WI38 (cell line): ENCODE measurements at regions not wholly inside any gene's neighbourhood (a gene's known extent, or its start where the extent isn't known, plus 50 kb on each side); places are given as distances from the start of the nearest gene placed in this dataset.

Experiments used
- H3K4me3 ChIP-seq: 2 replicates; pipeline ENCODE4 v1.5.1; 2011; ENCODE audit warnings: low read depth, mild to moderate bottlenecking, control low read depth, low read length
- TF ChIP-seq, protein P1 (sequence below): IDR thresholded peaks from 2 replicates; pipeline ENCODE4 v1.5.1; 2012; ENCODE audit warnings: low read depth, mild to moderate bottlenecking, control low read depth, low read length

DNA sequence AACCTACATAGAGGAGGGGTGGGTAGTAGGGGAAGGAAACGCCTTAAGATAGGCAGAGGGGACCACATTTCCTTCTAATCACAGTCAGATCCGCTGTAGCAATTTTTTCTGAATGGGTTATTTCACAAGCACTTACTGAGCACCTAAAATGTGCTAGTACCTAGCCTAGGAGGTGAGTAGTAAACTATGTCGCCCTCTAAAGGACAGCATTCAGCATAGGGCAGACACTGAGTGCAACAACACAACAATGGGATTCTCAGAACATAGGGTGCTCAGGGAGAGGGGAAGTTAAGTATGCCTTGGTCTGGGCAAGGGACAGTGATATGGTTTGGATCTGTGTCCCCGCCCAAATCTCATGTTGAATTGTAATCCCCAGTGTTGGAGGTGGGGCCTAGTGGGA is 166.1 kb upstream of the RAB6C start:
- TF ChIP-seq, protein P1, sequence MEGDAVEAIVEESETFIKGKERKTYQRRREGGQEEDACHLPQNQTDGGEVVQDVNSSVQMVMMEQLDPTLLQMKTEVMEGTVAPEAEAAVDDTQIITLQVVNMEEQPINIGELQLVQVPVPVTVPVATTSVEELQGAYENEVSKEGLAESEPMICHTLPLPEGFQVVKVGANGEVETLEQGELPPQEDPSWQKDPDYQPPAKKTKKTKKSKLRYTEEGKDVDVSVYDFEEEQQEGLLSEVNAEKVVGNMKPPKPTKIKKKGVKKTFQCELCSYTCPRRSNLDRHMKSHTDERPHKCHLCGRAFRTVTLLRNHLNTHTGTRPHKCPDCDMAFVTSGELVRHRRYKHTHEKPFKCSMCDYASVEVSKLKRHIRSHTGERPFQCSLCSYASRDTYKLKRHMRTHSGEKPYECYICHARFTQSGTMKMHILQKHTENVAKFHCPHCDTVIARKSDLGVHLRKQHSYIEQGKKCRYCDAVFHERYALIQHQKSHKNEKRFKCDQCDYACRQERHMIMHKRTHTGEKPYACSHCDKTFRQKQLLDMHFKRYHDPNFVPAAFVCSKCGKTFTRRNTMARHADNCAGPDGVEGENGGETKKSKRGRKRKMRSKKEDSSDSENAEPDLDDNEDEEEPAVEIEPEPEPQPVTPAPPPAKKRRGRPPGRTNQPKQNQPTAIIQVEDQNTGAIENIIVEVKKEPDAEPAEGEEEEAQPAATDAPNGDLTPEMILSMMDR, result no peak
- no peak overlapping the region for H3K4me3 ChIP-seq

- H3K4me3 ChIP-seq, result no peak overlapping the region
- TF ChIP-seq, protein P1, result no peak
These were observed 162.5 kb upstream of the RAB6C start for GRCh38 chr2:129816813-129817574.

GRCh38 chr2:129819855-129820254 is 159.6 kb upstream of the RAB6C start:
- TF ChIP-seq, protein P1, result no peak

DNA sequence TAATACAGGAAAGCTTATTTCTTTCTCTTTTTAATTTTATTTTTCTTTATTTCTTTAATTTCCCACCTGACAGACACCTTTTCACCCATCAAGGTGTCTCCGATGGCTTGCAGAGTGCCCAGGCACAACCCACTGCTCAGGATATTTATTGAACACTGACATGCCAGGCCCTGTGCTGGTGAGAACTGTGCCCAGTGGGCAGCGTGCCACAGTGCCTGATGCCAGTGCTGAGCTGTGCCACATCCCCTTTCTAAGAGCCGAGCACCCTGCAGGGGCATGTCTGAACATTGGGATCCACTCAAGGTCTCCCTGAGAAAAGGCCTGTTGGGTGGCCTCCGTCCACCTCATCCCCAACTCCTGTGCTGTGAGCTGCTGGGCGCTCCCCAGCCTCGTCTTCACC is 158.6 kb upstream of the RAB6C start:
- TF ChIP-seq, protein P1, result no peak
- no peak overlapping the region for H3K4me3 ChIP-seq

More at GRCh38 chr2:129819855-129820254, 159.6 kb upstream of the RAB6C start:
- no peak overlapping the region for H3K4me3 ChIP-seq

DNA sequence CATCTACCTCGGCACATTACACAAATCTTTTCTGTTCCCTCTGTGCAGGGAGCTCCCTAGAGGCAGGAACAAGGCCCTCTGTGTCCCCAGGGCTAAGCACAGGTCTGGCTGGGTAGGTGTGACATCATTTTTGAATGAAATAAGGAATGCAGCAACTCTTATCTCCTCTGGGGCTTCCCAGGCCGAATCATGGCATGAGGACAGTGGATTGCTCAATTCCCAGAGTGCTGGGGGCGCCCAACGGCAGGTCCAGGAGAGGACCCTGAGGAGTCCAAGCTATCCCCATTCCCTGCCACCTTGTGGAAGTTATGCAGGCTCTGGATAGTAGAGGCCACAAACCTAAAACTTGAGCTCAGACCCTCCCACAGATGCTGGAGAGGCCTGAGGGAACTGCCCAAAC is 158.0 kb upstream of the RAB6C start:
- no peak overlapping the region for H3K4me3 ChIP-seq
- TF ChIP-seq, protein P1, result no peak

- TF ChIP-seq, protein P1, result no peak
- H3K4me3 ChIP-seq, result no peak overlapping the region
These were observed 156.4 kb upstream of the RAB6C start for GRCh38 chr2:129823044-129823443.

GRCh38 chr2:129827311-129828090 is 152.0 kb upstream of the RAB6C start:
- H3K4me3 ChIP-seq, result no peak overlapping the region
- TF ChIP-seq, protein P1, result no peak
